NB4 (cell line): ENCODE measurements at regions not wholly inside any gene's neighbourhood (a gene's known extent, or its start where the extent isn't known, plus 50 kb on each side); places are given as distances from the start of the nearest gene placed in this dataset.

Experiments used
- CTCF ChIP-seq: IDR thresholded peaks from one replicate; pipeline ENCODE4 v1.5.1; 2012; ENCODE audit warnings: low read depth, low read length
- MAX ChIP-seq: IDR thresholded peaks from 2 replicates; pipeline ENCODE4 v1.6.1; 2011; ENCODE audit warnings: low read depth, low read length
- MYC ChIP-seq: IDR thresholded peaks from 2 replicates; pipeline ENCODE4 v1.6.1; 2011; ENCODE audit warnings: low read depth, low read length
- POLR2A ChIP-seq: IDR thresholded peaks from 2 replicates; pipeline ENCODE4 v1.6.1; 2011; ENCODE audit warnings: mild to moderate bottlenecking; ENCODE audit not compliant: insufficient read length; ENCODE audit errors: extremely low read depth

- TF ChIP-seq CTCF, result no peak
- TF ChIP-seq MAX, result no peak
- no peak for TF ChIP-seq MYC
- TF ChIP-seq POLR2A, result no peak
Measured at GRCh38 chr6:21731411-21732031, 138.0 kb downstream of the SOX4 start.
